ENCODE measurements at regions not wholly inside any gene's neighbourhood (a gene's known extent, or its start where the extent isn't known, plus 50 kb on each side); places are given as distances from the start of the nearest gene placed in this dataset.

DNA sequence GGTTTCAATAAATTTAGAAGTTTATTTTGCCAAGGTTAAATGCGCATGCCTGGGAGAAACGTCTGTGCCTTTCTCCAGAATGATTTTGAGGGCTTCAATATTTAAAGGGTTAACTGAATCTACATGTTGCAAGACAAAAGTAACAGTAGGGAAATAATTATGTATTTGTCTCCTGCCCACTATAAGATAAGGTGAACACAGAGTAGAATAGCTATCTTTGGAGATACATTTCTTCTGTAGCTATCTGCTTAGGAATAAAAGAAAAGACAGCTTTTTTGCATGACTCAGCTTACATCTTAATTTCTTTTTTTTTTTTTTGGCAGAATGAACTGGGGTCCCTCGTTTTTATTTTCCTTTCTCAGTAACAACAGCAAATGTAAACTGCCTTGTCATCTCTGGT, 1351.6 kb downstream of the AMY1C start:
- H3K36me3 ChIP-seq (replicated peaks; ENCODE audit: insufficient read depth, low read length): no peaks in the 10 kb centered on the region
- no peak for DNase-seq
- H3K79me2 ChIP-seq (ENCODE audit: low read length): no peaks in the 10 kb centered on the region
- no peak overlapping the region for H3K4me2 ChIP-seq (ENCODE audit: low read depth, low read length)
- H3K27me3 ChIP-seq (replicated peaks; ENCODE audit: insufficient read depth, low read length): no peaks in the 10 kb centered on the region
- no peaks in the 10 kb centered on the region for H3K9me3 ChIP-seq (replicated peaks; ENCODE audit: insufficient read depth, low read length)
- no peak overlapping the region for H3K9ac ChIP-seq (ENCODE audit: low read length)
- no peaks in the 10 kb centered on the region for H3F3A ChIP-seq (ENCODE audit: insufficient read depth, low read length)
- no peak overlapping the region for H3K27ac ChIP-seq (ENCODE audit: low read length)
- H3K4me3 ChIP-seq (ENCODE audit: low read length): no peak overlapping the region
- H3K4me1 ChIP-seq (ENCODE audit: low read length): no peaks in the 10 kb centered on the region
- no peak overlapping the region for H2AFZ ChIP-seq (ENCODE audit: low read length)
- no peak for TF ChIP-seq CTCF (IDR thresholded peaks at IDR 0.05; ENCODE audit: low read length)
- no peak for TF ChIP-seq EZH2phosphoT487 (IDR thresholded peaks at IDR 0.05; ENCODE audit: low read length)
- no peak for TF ChIP-seq EZH2 (optimal IDR thresholded peaks at IDR 0.05; ENCODE audit: low read depth, low read length)
- H3K9me2 ChIP-seq (replicated peaks; ENCODE audit: insufficient read depth, low read length): no peaks in the 10 kb centered on the region
- no peaks in the 10 kb centered on the region for H4K20me1 ChIP-seq (ENCODE audit: insufficient read depth, low read length)

DNA sequence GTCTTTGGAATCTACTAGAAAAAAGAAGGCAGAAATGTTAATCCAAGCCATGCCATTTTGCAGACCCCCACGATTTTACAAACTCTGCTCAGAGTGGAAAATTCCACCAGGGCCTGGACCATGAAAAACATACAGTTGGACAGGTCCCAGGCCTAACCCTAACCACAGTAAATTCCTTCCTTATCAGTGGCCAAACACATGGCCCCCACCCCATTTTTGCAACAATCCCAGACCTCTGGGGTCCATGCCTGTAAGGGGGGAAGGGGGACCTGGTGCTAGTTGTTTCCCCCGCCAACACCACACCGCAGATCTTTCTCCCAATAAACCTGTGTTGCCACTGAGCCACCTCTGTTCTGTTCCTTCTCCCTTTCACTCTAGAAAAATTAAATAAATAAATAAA, 1352.7 kb downstream of the AMY1C start:
- Histone ChIP-seq H2AFZ (ENCODE audit: low read length) (no peak overlapping the region), H3K36me3 (replicated peaks; ENCODE audit: insufficient read depth, low read length) (no peaks in the 10 kb centered on the region), H3K4me1 (ENCODE audit: low read length) (no peaks in the 10 kb centered on the region), H3K79me2 (ENCODE audit: low read length) (no peaks in the 10 kb centered on the region), H3K4me3 (ENCODE audit: low read length) (no peak overlapping the region), H3K27me3 (replicated peaks; ENCODE audit: insufficient read depth, low read length) (no peaks in the 10 kb centered on the region), H4K20me1 (ENCODE audit: insufficient read depth, low read length) (no peaks in the 10 kb centered on the region), H3F3A (ENCODE audit: insufficient read depth, low read length) (no peaks in the 10 kb centered on the region), H3K9me2 (replicated peaks; ENCODE audit: insufficient read depth, low read length) (no peaks in the 10 kb centered on the region), H3K9ac (ENCODE audit: low read length) (no peak overlapping the region), H3K9me3 (replicated peaks; ENCODE audit: insufficient read depth, low read length) (no peaks in the 10 kb centered on the region), H3K27ac (ENCODE audit: low read length) (no peak overlapping the region), H3K4me2 (ENCODE audit: low read depth, low read length) (no peak overlapping the region)
- no peak for TF ChIP-seq EZH2 (optimal IDR thresholded peaks at IDR 0.05; ENCODE audit: low read depth, low read length)
- TF ChIP-seq CTCF (IDR thresholded peaks at IDR 0.05; ENCODE audit: low read length): no peak
- no peak for TF ChIP-seq EZH2phosphoT487 (IDR thresholded peaks at IDR 0.05; ENCODE audit: low read length)
- DNase-seq: no peak

DNA sequence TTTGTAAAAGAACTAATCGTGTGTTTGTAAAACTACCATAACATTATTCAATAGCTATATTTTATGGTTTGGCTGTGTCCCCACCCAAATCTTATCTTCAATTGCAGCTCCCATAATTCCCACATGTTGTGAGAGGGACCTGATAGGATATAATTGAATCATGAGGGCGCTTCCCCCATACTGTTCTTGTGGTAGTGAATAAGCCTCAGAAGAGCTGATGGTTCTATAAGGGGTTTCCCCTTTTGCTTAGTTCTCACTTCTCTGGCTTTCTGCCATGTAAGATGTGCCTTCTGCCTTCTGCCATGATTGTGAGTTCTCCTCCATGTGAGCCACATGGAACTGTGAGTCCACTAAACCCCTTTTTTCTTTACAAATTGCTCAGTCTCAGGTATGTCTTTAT, 1372.3 kb downstream of the AMY1C start:
- Histone ChIP-seq H3K9me3 (replicated peaks; ENCODE audit: insufficient read depth, low read length) (no peaks in the 10 kb centered on the region), H3K4me3 (ENCODE audit: low read length) (no peak overlapping the region), H3K4me1 (ENCODE audit: low read length) (no peaks in the 10 kb centered on the region), H3K36me3 (replicated peaks; ENCODE audit: insufficient read depth, low read length) (no peaks in the 10 kb centered on the region), H3K79me2 (ENCODE audit: low read length) (no peaks in the 10 kb centered on the region), H3F3A (ENCODE audit: insufficient read depth, low read length) (no peaks in the 10 kb centered on the region), H4K20me1 (ENCODE audit: insufficient read depth, low read length) (no peaks in the 10 kb centered on the region), H3K9me2 (replicated peaks; ENCODE audit: insufficient read depth, low read length) (no peaks in the 10 kb centered on the region), H3K27me3 (replicated peaks; ENCODE audit: insufficient read depth, low read length) (no peaks in the 10 kb centered on the region), H3K9ac (ENCODE audit: low read length) (no peak overlapping the region), H2AFZ (ENCODE audit: low read length) (no peak overlapping the region), H3K4me2 (ENCODE audit: low read depth, low read length) (no peak overlapping the region), H3K27ac (ENCODE audit: low read length) (no peak overlapping the region)
- TF ChIP-seq EZH2 (optimal IDR thresholded peaks at IDR 0.05; ENCODE audit: low read depth, low read length): no peak
- TF ChIP-seq EZH2phosphoT487 (IDR thresholded peaks at IDR 0.05; ENCODE audit: low read length): no peak
- no peak for TF ChIP-seq CTCF (IDR thresholded peaks at IDR 0.05; ENCODE audit: low read length)
- DNase-seq: no peak

Data from MM.1S (cell line).